PFSK-1 (cell line): ENCODE measurements at regions not wholly inside any gene's neighbourhood (a gene's known extent, or its start where the extent isn't known, plus 50 kb on each side); places are given as distances from the start of the nearest gene placed in this dataset.

Source experiments
- FOXP2 ChIP-seq: optimal IDR thresholded peaks from 2 replicates; pipeline ENCODE3; 2011; ENCODE audit warnings: borderline replicate concordance, control low read depth, inconsistent platforms; ENCODE audit not compliant: insufficient read depth; ENCODE audit errors: extremely low read length, extremely low read depth
- POLR2AphosphoS5 ChIP-seq: IDR thresholded peaks from 2 replicates; pipeline ENCODE4 v1.6.1; 2012; ENCODE audit warnings: low read depth, mild to moderate bottlenecking, control low read depth, low read length, moderate library complexity
- SIN3A ChIP-seq: IDR thresholded peaks from 2 replicates; pipeline ENCODE4 v1.6.1; 2012; ENCODE audit warnings: mild to moderate bottlenecking, low read length, moderate library complexity, borderline replicate concordance; ENCODE audit not compliant: insufficient read depth
- TAF1 ChIP-seq: IDR thresholded peaks from 2 replicates; pipeline ENCODE4 v1.6.1; 2012; ENCODE audit warnings: low read length, control low read depth, borderline replicate concordance; ENCODE audit not compliant: insufficient read depth
- TF ChIP-seq, protein P1 (sequence below), 2 experiments: IDR thresholded peaks; 2 replicates each; pipeline versions ENCODE4 v1.6.1 to v1.8.0; 2011 to 2012; ENCODE audit warnings: low read depth in 2 of 2, low read length in 2 of 2, control low read depth in 1 of 2, inconsistent platforms in 1 of 2, mild to moderate bottlenecking in 1 of 2, moderate library complexity in 1 of 2; ENCODE audit not compliant: insufficient read depth in 1 of 2

DNA sequence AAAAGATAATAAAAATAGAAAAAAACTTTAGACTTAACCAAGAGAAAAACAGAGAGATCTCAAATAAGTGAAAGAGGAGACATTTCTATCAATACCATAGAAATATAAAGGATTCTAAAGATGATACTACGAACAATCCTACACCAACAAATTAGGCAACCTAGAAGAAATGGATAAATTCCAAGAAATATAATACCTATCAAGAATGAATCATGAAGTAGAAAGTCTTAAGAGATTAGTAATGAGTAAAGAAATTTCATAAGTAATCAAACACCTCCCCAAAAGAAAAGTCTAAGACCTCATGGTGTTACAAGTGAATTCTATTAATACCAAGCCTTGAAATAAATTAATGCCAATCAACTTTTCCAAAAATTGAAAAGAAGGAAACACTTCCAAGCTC is 1584.5 kb upstream of the MIR17HG start:
- TF ChIP-seq, protein P1, sequence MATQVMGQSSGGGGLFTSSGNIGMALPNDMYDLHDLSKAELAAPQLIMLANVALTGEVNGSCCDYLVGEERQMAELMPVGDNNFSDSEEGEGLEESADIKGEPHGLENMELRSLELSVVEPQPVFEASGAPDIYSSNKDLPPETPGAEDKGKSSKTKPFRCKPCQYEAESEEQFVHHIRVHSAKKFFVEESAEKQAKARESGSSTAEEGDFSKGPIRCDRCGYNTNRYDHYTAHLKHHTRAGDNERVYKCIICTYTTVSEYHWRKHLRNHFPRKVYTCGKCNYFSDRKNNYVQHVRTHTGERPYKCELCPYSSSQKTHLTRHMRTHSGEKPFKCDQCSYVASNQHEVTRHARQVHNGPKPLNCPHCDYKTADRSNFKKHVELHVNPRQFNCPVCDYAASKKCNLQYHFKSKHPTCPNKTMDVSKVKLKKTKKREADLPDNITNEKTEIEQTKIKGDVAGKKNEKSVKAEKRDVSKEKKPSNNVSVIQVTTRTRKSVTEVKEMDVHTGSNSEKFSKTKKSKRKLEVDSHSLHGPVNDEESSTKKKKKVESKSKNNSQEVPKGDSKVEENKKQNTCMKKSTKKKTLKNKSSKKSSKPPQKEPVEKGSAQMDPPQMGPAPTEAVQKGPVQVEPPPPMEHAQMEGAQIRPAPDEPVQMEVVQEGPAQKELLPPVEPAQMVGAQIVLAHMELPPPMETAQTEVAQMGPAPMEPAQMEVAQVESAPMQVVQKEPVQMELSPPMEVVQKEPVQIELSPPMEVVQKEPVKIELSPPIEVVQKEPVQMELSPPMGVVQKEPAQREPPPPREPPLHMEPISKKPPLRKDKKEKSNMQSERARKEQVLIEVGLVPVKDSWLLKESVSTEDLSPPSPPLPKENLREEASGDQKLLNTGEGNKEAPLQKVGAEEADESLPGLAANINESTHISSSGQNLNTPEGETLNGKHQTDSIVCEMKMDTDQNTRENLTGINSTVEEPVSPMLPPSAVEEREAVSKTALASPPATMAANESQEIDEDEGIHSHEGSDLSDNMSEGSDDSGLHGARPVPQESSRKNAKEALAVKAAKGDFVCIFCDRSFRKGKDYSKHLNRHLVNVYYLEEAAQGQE (IDR thresholded peaks at IDR 0.05; ENCODE audit: insufficient read depth in 1 of 2, low read depth in 2 of 2, low read length in 2 of 2), result no peak
- no peak for TF ChIP-seq POLR2AphosphoS5

- TF ChIP-seq SIN3A (no peak), POLR2AphosphoS5 (no peak), TAF1 (no peak), FOXP2 (no peak)
- TF ChIP-seq, protein P1 (IDR thresholded peaks at IDR 0.05; ENCODE audit: insufficient read depth in 1 of 2, low read depth in 2 of 2, low read length in 2 of 2), result no peak
Measured at GRCh38 chr13:89783221-89783755, 1564.2 kb upstream of the MIR17HG start.

GRCh38 chr13:89784161-89784809 is 1563.2 kb upstream of the MIR17HG start:
- TF ChIP-seq, protein P1 (IDR thresholded peaks at IDR 0.05; ENCODE audit: insufficient read depth in 1 of 2, low read depth in 2 of 2, low read length in 2 of 2), result no peak
- TF ChIP-seq SIN3A (no peak), TAF1 (no peak), FOXP2 (no peak), POLR2AphosphoS5 (no peak)

GRCh38 chr13:89786531-89786930 is 1561.0 kb upstream of the MIR17HG start:
- TF ChIP-seq SIN3A (no peak), FOXP2 (no peak), POLR2AphosphoS5 (no peak), TAF1 (no peak)
- TF ChIP-seq, protein P1 (IDR thresholded peaks at IDR 0.05; ENCODE audit: insufficient read depth in 1 of 2, low read depth in 2 of 2, low read length in 2 of 2), result no peak

DNA sequence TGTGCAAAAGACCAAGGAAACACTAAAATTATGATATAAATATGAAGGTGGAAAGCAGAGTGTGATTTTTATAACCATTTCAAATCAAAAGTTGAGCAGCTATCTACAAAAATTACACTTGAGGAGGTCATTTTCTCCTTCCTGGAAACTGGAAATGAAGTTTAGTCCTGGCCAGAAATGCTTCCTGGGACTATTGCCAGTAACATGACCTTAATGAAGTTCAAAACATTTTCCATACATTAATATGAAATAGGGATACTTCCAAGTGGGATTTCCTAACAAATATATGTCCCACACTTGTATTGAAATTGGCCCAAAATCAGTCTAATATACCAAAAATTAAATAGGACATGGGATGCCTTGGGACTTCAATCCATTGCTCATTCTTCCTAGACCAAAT is 1556.8 kb upstream of the MIR17HG start:
- no peak for TF ChIP-seq POLR2AphosphoS5
- TF ChIP-seq SIN3A, result no peak
- TF ChIP-seq FOXP2, result no peak
- no peak for TF ChIP-seq TAF1
- TF ChIP-seq, protein P1 (IDR thresholded peaks at IDR 0.05; ENCODE audit: insufficient read depth in 1 of 2, low read depth in 2 of 2, low read length in 2 of 2), result no peak
